ENCODE measurements at regions not wholly inside any gene's neighbourhood (a gene's known extent, or its start where the extent isn't known, plus 50 kb on each side); places are given as distances from the start of the nearest gene placed in this dataset.

- H3K4me3 Mint-ChIP-seq: no peak overlapping the region
- no peaks in the 10 kb centered on the region; the same call in 1 of the 2 replicates for H3K27me3 Mint-ChIP-seq (ENCODE audit: insufficient read depth)
- no peak for TF ChIP-seq CTCF (IDR thresholded peaks at IDR 0.05)
- no peak overlapping the region for H3K27ac Mint-ChIP-seq
- no peak for DNase-seq
- H3K36me3 Mint-ChIP-seq (ENCODE audit: low read depth): no peaks in the 10 kb centered on the region
- no peaks in the 10 kb centered on the region for H3K9me3 Mint-ChIP-seq
- no peaks in the 10 kb centered on the region for H3K4me1 Mint-ChIP-seq (ENCODE audit: low read depth)
Measured at GRCh38 chr2:14563324-14563723, 69.2 kb upstream of the LRATD1 start.

- no peak for DNase-seq
- H3K4me3 Mint-ChIP-seq: no peak overlapping the region
- H3K27ac Mint-ChIP-seq: no peak overlapping the region
- no peaks in the 10 kb centered on the region; the same call in 1 of the 2 replicates for H3K4me1 Mint-ChIP-seq (ENCODE audit: low read depth)
- H3K36me3 Mint-ChIP-seq (ENCODE audit: low read depth): no peaks in the 10 kb centered on the region
- H3K27me3 Mint-ChIP-seq (ENCODE audit: insufficient read depth): no peaks in the 10 kb centered on the region; the same call in 1 of the 2 replicates
- no peak for TF ChIP-seq CTCF (IDR thresholded peaks at IDR 0.05)
- H3K9me3 Mint-ChIP-seq: no peaks in the 10 kb centered on the region
Measured at GRCh38 chr2:14565666-14566065, 66.9 kb upstream of the LRATD1 start.

DNA sequence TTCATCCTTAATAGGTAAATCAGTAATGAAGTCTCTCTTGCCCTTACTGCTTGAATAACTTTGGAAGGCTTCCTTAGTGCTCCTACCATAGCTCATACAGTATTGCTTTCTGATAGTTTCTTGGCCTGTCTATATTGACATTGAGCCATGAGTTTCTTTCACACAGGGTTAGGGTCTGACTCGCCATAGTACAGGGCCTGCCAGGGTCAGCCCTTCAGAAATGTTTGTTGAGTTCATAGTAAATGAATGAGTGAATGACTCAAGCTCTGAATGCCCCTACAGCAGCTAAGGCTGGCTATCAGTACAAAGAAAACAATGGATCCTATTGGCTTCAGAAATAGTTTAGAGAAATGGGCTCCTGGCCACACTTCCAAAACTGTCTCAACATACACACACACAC is 65.0 kb upstream of the LRATD1 start:
- Mint-ChIP-seq H3K36me3 (ENCODE audit: low read depth) (no peaks in the 10 kb centered on the region), H3K4me1 (ENCODE audit: low read depth) (no peaks in the 10 kb centered on the region; the same call in 1 of the 2 replicates), H3K9me3 (no peaks in the 10 kb centered on the region), H3K27ac (no peak overlapping the region), H3K4me3 (no peak overlapping the region), H3K27me3 (ENCODE audit: insufficient read depth) (peaks cover 5% of the 10 kb centered on the region; the same call in 1 of the 2 replicates)
- no peak for DNase-seq
- no peak for TF ChIP-seq CTCF (IDR thresholded peaks at IDR 0.05)

GRCh38 chr2:14569294-14569693 is 63.2 kb upstream of the LRATD1 start:
- Mint-ChIP-seq H3K36me3 (ENCODE audit: low read depth) (no peaks in the 10 kb centered on the region), H3K4me3 (no peak overlapping the region), H3K4me1 (ENCODE audit: low read depth) (no peaks in the 10 kb centered on the region; the same call in 1 of the 2 replicates), H3K9me3 (no peaks in the 10 kb centered on the region), H3K27ac (no peak overlapping the region), H3K27me3 (ENCODE audit: insufficient read depth) (peaks cover 5% of the 10 kb centered on the region; the same call in 1 of the 2 replicates)
- no peak for DNase-seq
- no peak for TF ChIP-seq CTCF (IDR thresholded peaks at IDR 0.05)

- Mint-ChIP-seq H3K27me3 (ENCODE audit: insufficient read depth) (peaks cover 10% of the 10 kb centered on the region), H3K27ac (no peak overlapping the region), H3K9me3 (no peaks in the 10 kb centered on the region), H3K36me3 (ENCODE audit: low read depth) (no peaks in the 10 kb centered on the region), H3K4me1 (ENCODE audit: low read depth) (no peaks in the 10 kb centered on the region; the same call in 1 of the 2 replicates), H3K4me3 (no peak overlapping the region)
- DNase-seq: no peak
- no peak for TF ChIP-seq CTCF (IDR thresholded peaks at IDR 0.05)
Measured at GRCh38 chr2:14572633-14573032, 59.9 kb upstream of the LRATD1 start.

DNA sequence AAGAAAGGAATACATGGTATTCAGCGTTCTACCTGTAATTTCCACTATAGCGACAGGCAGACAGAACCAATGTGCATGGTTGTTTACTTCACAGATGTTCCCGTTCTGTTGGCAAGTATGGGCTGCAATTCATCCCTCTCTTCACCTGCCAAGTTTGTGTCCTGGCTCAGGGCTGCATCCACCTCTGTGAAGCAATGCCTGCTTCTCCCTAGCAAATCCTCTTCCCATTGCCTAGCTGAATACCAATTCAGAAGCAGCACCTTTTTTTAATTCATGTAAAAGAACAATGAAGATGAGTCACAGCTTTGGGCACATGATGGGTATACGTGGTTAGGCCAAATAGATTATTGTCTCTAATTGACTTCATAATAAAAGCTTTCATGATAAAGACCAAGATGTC is 54.7 kb upstream of the LRATD1 start:
- H3K27ac Mint-ChIP-seq: no peak overlapping the region
- peaks cover 5% of the 10 kb centered on the region for H3K27me3 Mint-ChIP-seq (ENCODE audit: insufficient read depth)
- no peaks in the 10 kb centered on the region for H3K9me3 Mint-ChIP-seq
- no peaks in the 10 kb centered on the region for H3K36me3 Mint-ChIP-seq (ENCODE audit: low read depth)
- no peak for TF ChIP-seq CTCF (IDR thresholded peaks at IDR 0.05)
- no peaks in the 10 kb centered on the region for H3K4me1 Mint-ChIP-seq (ENCODE audit: low read depth)
- no peak overlapping the region for H3K4me3 Mint-ChIP-seq
- DNase-seq: no peak
